GM23248 (cell line): ENCODE measurements at regions not wholly inside any gene's neighbourhood (a gene's known extent, or its start where the extent isn't known, plus 50 kb on each side); places are given as distances from the start of the nearest gene placed in this dataset.
"Not testable (repeated sequence)": the region's sequence is repeated elsewhere in the genome, so short reads cannot be mapped to it uniquely, and the experiment has no call there.

Experiments
- DNase-seq: peaks from one replicate; pipeline ENCODE4 v3.0.0-alpha.2; 2015
- H2AFZ ChIP-seq: fragments of 200-600 bp; sonication (generic); 2 replicates; pipeline ENCODE4 v1.6.1; 2016; ENCODE audit warnings: antibody characterized with exemption
- H3F3A ChIP-seq: fragments of 200-600 bp; sonication (generic); 2 replicates; pipeline ENCODE4 v1.6.1; 2016; ENCODE audit warnings: mild to moderate bottlenecking, antibody characterized with exemption, mixed run types; ENCODE audit not compliant: insufficient read depth
- H3K27ac ChIP-seq: fragments of 200-600 bp; sonication (generic); 2 replicates; pipeline ENCODE4 v1.5.1; 2016; ENCODE audit warnings: mild to moderate bottlenecking
- H3K27me3 ChIP-seq: fragments of 200-600 bp; sonication (generic); replicated peaks from 2 replicates; pipeline ENCODE4 v1.6.1; 2016; ENCODE audit warnings: mild to moderate bottlenecking; ENCODE audit not compliant: insufficient read depth
- H3K36me3 ChIP-seq: fragments of 200-600 bp; sonication (generic); 2 replicates; pipeline ENCODE4 v1.6.1; 2016; ENCODE audit warnings: low read depth, mild to moderate bottlenecking
- H3K4me1 ChIP-seq: fragments of 200-600 bp; sonication (generic); 2 replicates; pipeline ENCODE4 v1.6.1; 2016; ENCODE audit warnings: mild to moderate bottlenecking; ENCODE audit not compliant: insufficient read depth
- H3K4me2 ChIP-seq: fragments of 200-600 bp; sonication (generic); one replicate; pipeline ENCODE4 v1.6.1; 2016; ENCODE audit warnings: mild to moderate bottlenecking; ENCODE audit not compliant: unreplicated experiment
- H3K4me3 ChIP-seq: fragments of 200-600 bp; sonication (generic); 2 replicates; pipeline ENCODE4 v1.5.1; 2016; ENCODE audit warnings: mild to moderate bottlenecking
- H3K79me2 ChIP-seq: fragments of 200-600 bp; sonication (generic); 2 replicates; pipeline ENCODE4 v1.6.1; 2016; ENCODE audit warnings: mild to moderate bottlenecking; ENCODE audit not compliant: insufficient read depth
- H3K9ac ChIP-seq: fragments of 200-600 bp; sonication (generic); 2 replicates; pipeline ENCODE4 v1.6.1; 2016; ENCODE audit warnings: mild to moderate bottlenecking
- H3K9me2 ChIP-seq: fragments of 200-600 bp; sonication (generic); 2 replicates; pipeline ENCODE4 v1.6.1; 2016; ENCODE audit warnings: mixed run types, mild to moderate bottlenecking, moderate library complexity; ENCODE audit not compliant: insufficient read depth
- H3K9me3 ChIP-seq: fragments of 200-600 bp; sonication (generic); one replicate; pipeline ENCODE4 v1.6.1; 2017; ENCODE audit warnings: low read depth
- H4K20me1 ChIP-seq: fragments of 200-600 bp; sonication (generic); 2 replicates; pipeline ENCODE4 v1.6.0; 2016; ENCODE audit not compliant: insufficient read depth
- EZH2 ChIP-seq: fragments of 200-600 bp; sonication (generic); IDR thresholded peaks from 2 replicates; pipeline ENCODE4 v1.6.1; 2018; ENCODE audit warnings: antibody characterized with exemption, mild to moderate bottlenecking; ENCODE audit not compliant: insufficient read depth, poor library complexity, severe bottlenecking
- EZH2phosphoT487 ChIP-seq: fragments of 200-600 bp; sonication (generic); IDR thresholded peaks from 2 replicates; pipeline ENCODE4 v1.6.1; 2018; ENCODE audit warnings: antibody characterized with exemption, moderate library complexity, mild to moderate bottlenecking, low read depth; ENCODE audit not compliant: insufficient read depth
- WGBS, 2 experiments: methylation state at CpG; one replicate each; pipeline ENCODE4 v1.1.6; 2015 to 2017; ENCODE audit warnings: low lambda C conversion rate in 2 of 2, low coverage in 1 of 2; ENCODE audit errors: missing lambda C conversion rate in 2 of 2; 5-methylcytosine and 5-hydroxymethylcytosine counted together
- in situ Hi-C: fragments of 300-500 bp; cut with MboI; formaldehyde crosslinking; loops from 2 replicates; pipeline ENCODE4 v1.15.0; 2020

DNA sequence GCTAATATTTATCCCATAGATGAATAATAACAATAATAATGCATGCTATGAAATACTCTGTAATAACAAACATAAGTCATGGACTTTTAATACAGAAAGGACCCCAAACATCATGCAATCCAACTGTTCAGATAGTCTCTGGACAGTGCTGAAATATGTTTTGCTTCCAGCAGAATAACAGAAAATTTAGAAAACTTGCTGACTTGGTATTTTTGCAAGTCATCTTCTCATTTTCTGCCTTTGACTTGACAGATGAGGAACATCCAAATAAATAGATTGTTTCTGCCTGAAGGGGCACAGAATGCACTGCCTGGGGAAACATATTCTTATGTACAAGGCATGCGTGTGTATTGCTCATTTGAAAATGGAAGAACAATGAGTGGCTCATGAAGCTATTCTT, 442.4 kb upstream of the GRM7 start:
- no peaks in the 10 kb centered on the region for H3K27me3 ChIP-seq
- in situ Hi-C loops = no loop called here
- H3K27ac ChIP-seq = no peak overlapping the region
- H3K36me3 ChIP-seq = no peaks in the 10 kb centered on the region
- TF ChIP-seq EZH2 = no peak
- TF ChIP-seq EZH2phosphoT487 = no peak
- H3K9ac ChIP-seq = no peak overlapping the region
- no peak overlapping the region for H3K4me2 ChIP-seq
- no peaks in the 10 kb centered on the region for H4K20me1 ChIP-seq
- H3K79me2 ChIP-seq = no peaks in the 10 kb centered on the region
- DNase-seq = no peak
- H3K4me1 ChIP-seq = no peaks in the 10 kb centered on the region
- H3K9me3 ChIP-seq = no peaks in the 10 kb centered on the region
- H2AFZ ChIP-seq = no peak overlapping the region
- 36 to 55% methylated on average over 1 of the region's 1 CpG for WGBS, 2 experiments
- no peaks in the 10 kb centered on the region for H3F3A ChIP-seq
- no peak overlapping the region for H3K4me3 ChIP-seq
- no peaks in the 10 kb centered on the region for H3K9me2 ChIP-seq

DNA sequence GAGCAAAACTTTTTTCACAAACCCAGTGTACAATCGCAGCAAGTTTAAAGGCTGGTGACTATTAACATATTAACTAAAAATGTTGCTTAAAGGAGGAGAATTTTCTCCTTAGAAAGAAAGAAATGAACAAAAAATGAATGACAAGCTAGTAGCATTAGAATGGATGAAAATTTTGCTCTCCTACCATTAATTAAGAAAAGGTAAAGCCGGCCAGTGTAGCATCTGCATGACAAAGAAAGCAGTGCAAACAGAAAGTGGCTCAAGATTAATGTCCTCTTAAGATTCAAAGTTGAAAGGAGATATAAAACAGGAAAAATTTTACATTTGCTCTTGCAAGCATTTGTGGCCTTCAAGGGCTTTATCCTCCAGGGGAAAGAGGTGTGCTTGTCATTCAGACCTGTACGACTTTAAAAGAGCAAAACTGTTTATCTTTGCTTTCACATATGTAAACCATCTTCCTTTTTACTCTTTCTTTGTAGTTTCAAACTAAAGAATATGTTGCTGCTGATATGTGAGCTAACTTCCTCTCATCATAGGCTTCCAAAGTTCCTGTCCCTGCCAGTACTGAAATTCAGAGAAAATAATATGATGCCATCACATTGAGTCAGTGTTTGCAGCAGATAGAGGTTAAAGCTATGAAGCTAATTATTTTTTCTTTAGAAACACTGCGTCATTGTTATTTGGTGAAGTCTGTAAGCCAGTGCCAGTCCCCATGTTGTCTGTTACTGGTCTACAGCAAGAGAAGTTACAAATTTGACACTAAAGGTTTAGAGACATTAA, 439.1 kb upstream of the GRM7 start:
- TF ChIP-seq EZH2phosphoT487 = no peak
- no peak for DNase-seq
- Histone ChIP-seq H3K9ac (no peak overlapping the region), H3K4me2 (no peak overlapping the region), H3K27me3 (no peaks in the 10 kb centered on the region), H3K9me2 (no peaks in the 10 kb centered on the region), H3K4me3 (no peak overlapping the region), H4K20me1 (no peaks in the 10 kb centered on the region), H3K79me2 (no peaks in the 10 kb centered on the region), H2AFZ (no peak overlapping the region), H3F3A (no peaks in the 10 kb centered on the region), H3K4me1 (no peaks in the 10 kb centered on the region), H3K27ac (no peak overlapping the region), H3K9me3 (no peaks in the 10 kb centered on the region), H3K36me3 (no peaks in the 10 kb centered on the region)
- in situ Hi-C loops = no loop called here
- 16 to 17% methylated on average over 4 of the region's 4 CpGs for WGBS, 2 experiments

DNA sequence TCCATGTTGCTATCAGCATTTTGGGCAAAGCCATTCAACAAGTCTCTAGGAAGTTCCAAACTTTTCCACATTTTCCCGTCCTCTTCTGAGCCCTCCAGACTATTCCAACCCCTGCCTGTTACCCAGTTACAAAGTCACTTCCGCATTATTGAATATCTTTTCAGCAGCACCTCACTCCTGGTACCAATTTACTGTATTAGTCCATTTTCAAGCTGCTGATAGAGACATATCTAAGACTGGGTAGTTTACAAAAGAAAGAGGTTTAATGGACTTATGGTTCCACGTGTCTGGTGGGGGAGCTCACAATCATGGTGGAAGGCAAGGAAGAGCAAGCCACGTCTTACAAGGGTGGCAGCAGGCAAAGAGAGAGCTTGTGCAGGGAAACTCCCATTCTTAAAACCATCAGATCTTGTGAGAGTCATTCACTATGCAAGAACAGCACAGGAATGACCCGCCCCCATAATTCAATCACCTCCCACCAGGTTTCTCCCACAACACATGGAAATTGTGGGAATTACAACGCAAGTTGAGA, 435.6 kb upstream of the GRM7 start:
- Histone ChIP-seq H3K9ac (no peak overlapping the region), H3K4me3 (no peak overlapping the region), H3F3A (no peaks in the 10 kb centered on the region), H3K36me3 (no peaks in the 10 kb centered on the region), H2AFZ (no peak overlapping the region), H3K79me2 (no peaks in the 10 kb centered on the region), H3K4me2 (no peak overlapping the region), H3K9me2 (no peaks in the 10 kb centered on the region), H3K4me1 (no peaks in the 10 kb centered on the region), H3K9me3 (no peaks in the 10 kb centered on the region), H3K27me3 (no peaks in the 10 kb centered on the region), H4K20me1 (no peaks in the 10 kb centered on the region), H3K27ac (no peak overlapping the region)
- no peak for TF ChIP-seq EZH2
- no peak for TF ChIP-seq EZH2phosphoT487
- in situ Hi-C loops = no loop called here
- 32 to 33% methylated on average over 6 of the region's 6 CpGs for WGBS, 2 experiments
- no peak for DNase-seq

DNA sequence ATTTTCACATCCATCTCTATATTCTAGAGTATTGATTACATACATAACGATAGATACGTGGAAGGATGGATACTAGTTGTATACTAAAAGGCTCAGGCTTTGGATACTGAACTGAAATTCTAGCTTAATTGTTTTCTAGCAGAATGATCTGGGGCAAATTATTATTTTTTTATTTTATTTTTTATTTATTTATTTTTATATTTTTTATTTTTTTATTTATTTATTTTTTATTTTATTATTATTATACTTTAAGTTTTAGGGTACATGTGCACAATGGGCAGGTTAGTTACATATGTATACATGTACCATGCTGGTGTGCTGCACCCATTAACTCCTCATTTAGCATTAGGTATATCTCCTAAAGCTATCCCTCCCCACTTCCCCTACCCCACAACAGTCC, 432.6 kb upstream of the GRM7 start:
- H3K9me2 ChIP-seq, H3K27ac ChIP-seq, H3F3A ChIP-seq, H2AFZ ChIP-seq, H3K79me2 ChIP-seq, DNase-seq, H3K4me3 ChIP-seq, H3K4me2 ChIP-seq, H3K9me3 ChIP-seq, H3K9ac ChIP-seq, in situ Hi-C loops, H3K36me3 ChIP-seq, H3K27me3 ChIP-seq, H3K4me1 ChIP-seq, H4K20me1 ChIP-seq: not testable (repeated sequence)
- 56 to 69% methylated on average over 2 of the region's 2 CpGs for WGBS, 2 experiments

DNA sequence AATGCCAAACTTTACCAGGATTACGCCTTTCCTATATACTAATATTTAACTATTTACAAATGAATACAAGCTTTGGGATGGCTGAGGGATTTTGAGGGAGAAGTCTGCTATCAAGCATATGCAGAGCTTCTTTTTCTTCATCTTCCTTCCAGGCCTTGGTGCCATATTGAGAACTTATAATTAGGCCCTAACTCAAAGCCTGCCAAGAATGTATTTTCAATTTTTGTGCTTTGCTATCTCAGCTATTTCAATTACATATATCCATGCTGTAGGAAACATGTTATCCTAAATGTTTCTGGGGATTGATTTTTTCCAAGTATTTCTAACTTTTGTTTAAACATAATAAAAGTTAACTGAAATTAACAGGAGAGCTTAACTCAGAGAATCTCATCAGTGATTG, 425.0 kb upstream of the GRM7 start:
- no peaks in the 10 kb centered on the region for H3K79me2 ChIP-seq

More for the DNA sequence above, 425.0 kb upstream of the GRM7 start:
- TF ChIP-seq EZH2 (no peak), EZH2phosphoT487 (no peak)
- no peaks in the 10 kb centered on the region for H3K27me3 ChIP-seq
- DNase-seq = no peak
- 0 to 28% methylated on average over 1 of the region's 1 CpG for WGBS, 2 experiments
- no peak overlapping the region for H3K9ac ChIP-seq
- H3K4me2 ChIP-seq = no peak overlapping the region
- no peak overlapping the region for H2AFZ ChIP-seq
- H3K27ac ChIP-seq = no peak overlapping the region
- no peaks in the 10 kb centered on the region for H3K4me1 ChIP-seq
- H3K9me2 ChIP-seq = no peaks in the 10 kb centered on the region
- no peaks in the 10 kb centered on the region for H3F3A ChIP-seq
- H3K4me3 ChIP-seq = no peak overlapping the region
- H4K20me1 ChIP-seq = no peaks in the 10 kb centered on the region
- in situ Hi-C loops = no loop called here
- no peaks in the 10 kb centered on the region for H3K36me3 ChIP-seq
- no peaks in the 10 kb centered on the region for H3K9me3 ChIP-seq
